CD14-positive monocyte (primary cell): ENCODE measurements at regions not wholly inside any gene's neighbourhood (a gene's known extent, or its start where the extent isn't known, plus 50 kb on each side); places are given as distances from the start of the nearest gene placed in this dataset.

Experiments used
- DNase-seq, 3 donors: peaks; one replicate each; pipeline ENCODE4 v3.0.0-alpha.2; 2011 to 2022
- H2AFZ ChIP-seq: 2 replicates; pipeline ENCODE4 v1.6.0; 2012; ENCODE audit warnings: mild to moderate bottlenecking, low read depth, low read length, inconsistent platforms; ENCODE audit not compliant: insufficient read depth, poor library complexity, severe bottlenecking
- H3K27ac ChIP-seq, 2 donors: 1 replicate in 1 of 2; 2 replicates in 1 of 2; pipeline ENCODE4 v1.5.1; 2012 to 2013; ENCODE audit warnings: low read length in 2 of 2, control low read depth in 1 of 2, inconsistent platforms in 1 of 2, low read depth in 1 of 2, mild to moderate bottlenecking in 1 of 2
- H3K27me3 ChIP-seq, 2 donors: one replicate each; pipeline versions ENCODE4 v1.6.0 to v1.6.1; 2011 to 2013; ENCODE audit warnings: low read length in 2 of 2; ENCODE audit not compliant: control insufficient read depth in 2 of 2, insufficient read depth in 2 of 2
- H3K36me3 ChIP-seq, 2 donors: replicated peaks in 1 of 2; 1 replicate in 1 of 2; 2 replicates in 1 of 2; pipeline versions ENCODE4 v1.5.1 to v1.6.1; 2012 to 2013; ENCODE audit warnings: low read length in 2 of 2, control low read depth in 1 of 2, inconsistent platforms in 1 of 2, mild to moderate bottlenecking in 1 of 2; ENCODE audit not compliant: insufficient read depth in 2 of 2, control insufficient read depth in 1 of 2
- H3K4me1 ChIP-seq, 2 donors: 1 replicate in 1 of 2; 2 replicates in 1 of 2; pipeline versions ENCODE4 v1.5.1 to v1.6.1; 2012 to 2013; ENCODE audit warnings: low read length in 2 of 2, control low read depth in 1 of 2, inconsistent platforms in 1 of 2, mild to moderate bottlenecking in 1 of 2, moderate library complexity in 1 of 2; ENCODE audit not compliant: insufficient read depth in 2 of 2, control insufficient read depth in 1 of 2
- H3K4me2 ChIP-seq: replicated peaks from 2 replicates; pipeline ENCODE3; 2012; ENCODE audit warnings: low read length, moderate library complexity, mild to moderate bottlenecking; ENCODE audit not compliant: poor library complexity, severe bottlenecking; ENCODE audit errors: extremely low read depth
- H3K4me3 ChIP-seq, 3 experiments: fragments of 200-600 bp in 1 of 3; sonication (generic) in 1 of 3; replicated peaks in 1 of 3; 1 replicate in 2 of 3; 2 replicates in 1 of 3; pipeline ENCODE4 v1.5.1; 2011 to 2013; ENCODE audit warnings: low read length in 3 of 3, mild to moderate bottlenecking in 3 of 3, control low read depth in 2 of 3, low read depth in 2 of 3, inconsistent platforms in 1 of 3, moderate library complexity in 1 of 3
- H3K79me2 ChIP-seq: 2 replicates; pipeline ENCODE4 v1.6.0; 2012; ENCODE audit warnings: mild to moderate bottlenecking, control low read depth, inconsistent platforms, low read length, moderate library complexity; ENCODE audit not compliant: insufficient read depth
- H3K9ac ChIP-seq: 2 replicates; pipeline ENCODE4 v1.6.0; 2017; ENCODE audit warnings: low read length, mild to moderate bottlenecking; ENCODE audit not compliant: insufficient read depth, poor library complexity, severe bottlenecking
- H3K9me3 ChIP-seq, 2 donors: replicated peaks in 1 of 2; 1 replicate in 1 of 2; 2 replicates in 1 of 2; pipeline versions ENCODE4 v1.5.1 to v1.6.1; 2012 to 2013; ENCODE audit warnings: low read length in 2 of 2, control low read depth in 1 of 2; ENCODE audit not compliant: control insufficient read depth in 1 of 2, insufficient read depth in 1 of 2
- H4K20me1 ChIP-seq: 2 replicates; pipeline ENCODE4 v1.6.0; 2012; ENCODE audit warnings: mild to moderate bottlenecking, low read length, control low read depth, moderate library complexity; ENCODE audit not compliant: insufficient read depth
- H3K27ac Mint-ChIP-seq, 7 donors: one replicate each; pipeline ENCODE4 v1.8.0; 2020; ENCODE audit warnings: mild to moderate bottlenecking in 7 of 7, mixed read lengths in 7 of 7, moderate library complexity in 6 of 7, inconsistent platforms in 2 of 7
- H3K27me3 Mint-ChIP-seq, 3 donors: one replicate each; pipeline ENCODE4 v1.8.0; 2021 to 2022; ENCODE audit warnings: low read depth in 3 of 3, mild to moderate bottlenecking in 3 of 3, mixed read lengths in 3 of 3, moderate library complexity in 3 of 3, inconsistent platforms in 1 of 3
- H3K36me3 Mint-ChIP-seq, 2 donors: one replicate each; pipeline ENCODE4 v1.8.0; 2020; ENCODE audit warnings: mixed read lengths in 2 of 2, inconsistent platforms in 1 of 2, mild to moderate bottlenecking in 1 of 2
- H3K4me1 Mint-ChIP-seq: one replicate; pipeline ENCODE4 v1.8.0; 2020; ENCODE audit warnings: mild to moderate bottlenecking, mixed read lengths
- H3K4me3 Mint-ChIP-seq, 2 donors: one replicate each; pipeline ENCODE4 v1.8.0; 2020; ENCODE audit warnings: mild to moderate bottlenecking in 2 of 2, mixed read lengths in 2 of 2, moderate library complexity in 1 of 2
- H3K9me3 Mint-ChIP-seq, 7 donors: one replicate each; pipeline ENCODE4 v1.8.0; 2020 to 2022; ENCODE audit warnings: mixed read lengths in 7 of 7, mild to moderate bottlenecking in 6 of 7, moderate library complexity in 6 of 7, inconsistent platforms in 2 of 7
- CTCF ChIP-seq: fragments of 200-600 bp; IDR thresholded peaks from one replicate; pipeline ENCODE4 v1.8.0; 2022; ENCODE audit warnings: antibody characterized with exemption, mild to moderate bottlenecking
- WGBS: methylation state at CpG from one replicate; pipeline ENCODE4 v1.1.5; 2013; ENCODE audit warnings: missing lambda C conversion rate; ENCODE audit not compliant: insufficient coverage; 5-methylcytosine and 5-hydroxymethylcytosine counted together
- intact Hi-C, 2 donors: fragments of 100-400 bp; cut with micrococcal nuclease; formaldehyde crosslinking; loops; one replicate each; pipeline versions ENCODE4 v1.15.0 to v1.15.1; 2023

GRCh38 chr11:130622141-130622542 lies 173.7 kb downstream of the ADAMTS15 start:
- H3K79me2 ChIP-seq: no peaks in the 10 kb centered on the region
- Mint-ChIP-seq H3K27ac (no peak overlapping the region), H3K36me3 (no peaks in the 10 kb centered on the region), H3K4me1 (no peaks in the 10 kb centered on the region), H3K9me3 (peaks cover 0 to 6% (median 2%) of the 10 kb centered on the region in 7 donors), H3K4me3 (no peak overlapping the region), H3K27me3 (peaks cover 2 to 7% (median 4%) of the 10 kb centered on the region in 3 donors)
- no peaks in the 10 kb centered on the region for H4K20me1 ChIP-seq
- H3K4me3 ChIP-seq: no peak overlapping the region
- no peaks in the 10 kb centered on the region for H3K36me3 ChIP-seq
- H3K4me2 ChIP-seq: no peak overlapping the region
- H3K9ac ChIP-seq: no peak overlapping the region
- WGBS: 71% methylated on average over 5 of the region's 5 CpGs
- H3K27me3 ChIP-seq: no peaks in the 10 kb centered on the region
- intact Hi-C loops: no loop called here
- H2AFZ ChIP-seq: no peak overlapping the region
- DNase-seq: no peak
- H3K4me1 ChIP-seq: peaks cover 6 to 7% of the 10 kb centered on the region in 2 donors
- H3K27ac ChIP-seq: no peak overlapping the region
- H3K9me3 ChIP-seq: peaks cover 0 to 4% of the 10 kb centered on the region in 2 donors
- no peak for TF ChIP-seq CTCF

GRCh38 chr11:130623670-130624668 lies 175.5 kb downstream of the ADAMTS15 start:
- Mint-ChIP-seq H3K4me3 (no peak overlapping the region), H3K27me3 (peaks cover 2 to 6% (median 4%) of the 10 kb centered on the region in 3 donors), H3K4me1 (no peaks in the 10 kb centered on the region), H3K9me3 (peaks cover 0 to 6% (median 2%) of the 10 kb centered on the region in 7 donors), H3K27ac (peak overlapping the region in 1 of 7 donors; percentile 4), H3K36me3 (no peaks in the 10 kb centered on the region)
- H3K4me1 ChIP-seq: no peaks in the 10 kb centered on the region
- no peak overlapping the region for H2AFZ ChIP-seq
- WGBS: 73% methylated on average over 4 of the region's 8 CpGs
- no peak for TF ChIP-seq CTCF
- no peak overlapping the region for H3K4me3 ChIP-seq
- no peaks in the 10 kb centered on the region for H3K27me3 ChIP-seq
- H3K36me3 ChIP-seq: no peaks in the 10 kb centered on the region
- H3K9me3 ChIP-seq: no peaks in the 10 kb centered on the region
- no peaks in the 10 kb centered on the region for H4K20me1 ChIP-seq
- H3K9ac ChIP-seq: no peak overlapping the region
- no peak overlapping the region for H3K4me2 ChIP-seq
- intact Hi-C loops: no loop called here
- no peak overlapping the region for H3K27ac ChIP-seq
- DNase-seq: no peak
- no peaks in the 10 kb centered on the region for H3K79me2 ChIP-seq
